PC-3 (cell line): ENCODE measurements at regions not wholly inside any gene's neighbourhood (a gene's known extent, or its start where the extent isn't known, plus 50 kb on each side); places are given as distances from the start of the nearest gene placed in this dataset.

Experiments
- ATAC-seq: fragments of 200-7000 bp; cut with Tn5 transposase; 2 replicates; pipeline ENCODE4 v1.9.1; 2020; ENCODE audit warnings: mild to moderate bottlenecking, moderate library complexity
- BruUV-seq: library from RNA; stranded (reverse); fragments of 400-500 nt; replicated peaks from 2 replicates; lab custom pipeline; 2021; lab: Mats Ljungman, UMichigan
- CTCF ChIA-PET: fragments of 300-600 bp; sonication (Branson Sonifier 250); formaldehyde crosslinking; loops from one replicate; lab custom pipeline; 2022; ENCODE audit warnings: antibody characterized with exemption; lab: Charles Lee
- POLR2A ChIA-PET: fragments of 300-600 bp; sonication (Branson Sonifier 250); formaldehyde crosslinking; loops from one replicate; lab custom pipeline; 2022; ENCODE audit warnings: antibody characterized with exemption; ENCODE audit not compliant: unreplicated experiment; lab: Charles Lee
- DNase-seq: peaks from one replicate; pipeline ENCODE4 v3.0.0-alpha.2; 2015
- H2AFZ ChIP-seq: fragments of 300-600 bp; sonication (generic); 2 replicates; pipeline ENCODE4 v1.6.0; 2016; ENCODE audit warnings: antibody characterized with exemption, low read length
- H3F3A ChIP-seq: fragments of 300-600 bp; sonication (generic); one replicate; pipeline ENCODE4 v1.6.0; 2017; ENCODE audit warnings: antibody characterized with exemption, low read length, control low read depth, mild to moderate bottlenecking; ENCODE audit not compliant: unreplicated experiment
- H3K27ac ChIP-seq: fragments of 300-600 bp; sonication (generic); 2 replicates; pipeline ENCODE4 v1.5.1; 2016; ENCODE audit warnings: mild to moderate bottlenecking, low read length
- H3K27me3 ChIP-seq: fragments of 300-600 bp; sonication (generic); 2 replicates; pipeline ENCODE4 v1.6.1; 2016; ENCODE audit warnings: low read length, mixed read lengths
- H3K36me3 ChIP-seq: fragments of 300-600 bp; sonication (generic); 2 replicates; pipeline ENCODE4 v1.6.1; 2016; ENCODE audit warnings: low read depth, mixed run types, low read length, mixed read lengths
- H3K4me1 ChIP-seq: fragments of 300-600 bp; sonication (generic); 2 replicates; pipeline ENCODE4 v1.5.1; 2016; ENCODE audit warnings: low read length; ENCODE audit not compliant: insufficient read depth
- H3K4me2 ChIP-seq: fragments of 300-600 bp; sonication (generic); 2 replicates; pipeline ENCODE4 v1.6.0; 2016; ENCODE audit warnings: low read length
- H3K4me3 ChIP-seq: fragments of 300-600 bp; sonication (generic); 2 replicates; pipeline ENCODE4 v1.5.1; 2016; ENCODE audit warnings: mild to moderate bottlenecking, low read length, mixed read lengths
- H3K79me2 ChIP-seq: fragments of 300-600 bp; sonication (generic); 2 replicates; pipeline ENCODE4 v1.6.1; 2017; ENCODE audit warnings: low read length, mixed read lengths
- H3K9ac ChIP-seq: fragments of 300-600 bp; sonication (generic); 2 replicates; pipeline ENCODE4 v1.6.0; 2016; ENCODE audit warnings: mild to moderate bottlenecking, low read length
- H3K9me2 ChIP-seq: fragments of 300-600 bp; sonication (generic); replicated peaks from 2 replicates; pipeline ENCODE4 v1.6.1; 2016; ENCODE audit warnings: mixed run types, low read length, mixed read lengths
- H3K9me3 ChIP-seq: fragments of 300-600 bp; sonication (generic); 2 replicates; pipeline ENCODE4 v1.6.1; 2016; ENCODE audit warnings: low read length, mixed read lengths
- H4K20me1 ChIP-seq: fragments of 300-600 bp; sonication (generic); 2 replicates; pipeline ENCODE4 v1.6.1; 2016; ENCODE audit warnings: low read length, mixed read lengths
- intact Hi-C: fragments of 100-400 bp; cut with micrococcal nuclease; formaldehyde crosslinking; loops from 2 replicates; pipeline ENCODE4 v1.9.0; 2023
- TF ChIP-seq, protein P1 (sequence below): fragments of 300-600 bp; sonication (generic); conservative IDR thresholded peaks from 2 replicates; pipeline ENCODE4 v1.5.1; 2017; ENCODE audit warnings: antibody characterized with exemption, low read depth, mild to moderate bottlenecking, low read length

- Histone ChIP-seq H3F3A (no peaks in the 10 kb centered on the region), H3K79me2 (no peaks in the 10 kb centered on the region), H3K36me3 (no peaks in the 10 kb centered on the region), H2AFZ (no peak overlapping the region), H3K27ac (no peak overlapping the region), H3K27me3 (peaks cover 45% of the 10 kb centered on the region), H4K20me1 (no peaks in the 10 kb centered on the region), H3K4me2 (no peak overlapping the region), H3K4me1 (no peaks in the 10 kb centered on the region), H3K4me3 (no peak overlapping the region), H3K9ac (no peak overlapping the region), H3K9me3 (no peaks in the 10 kb centered on the region), H3K9me2 (no peaks in the 10 kb centered on the region)
- no TSS peak for BruUV-seq
- intact Hi-C loops = no loop called here
- no peak for ATAC-seq
- DNase-seq = no peak
- POLR2A ChIA-PET = no interaction called here
- TF ChIP-seq, protein P1, sequence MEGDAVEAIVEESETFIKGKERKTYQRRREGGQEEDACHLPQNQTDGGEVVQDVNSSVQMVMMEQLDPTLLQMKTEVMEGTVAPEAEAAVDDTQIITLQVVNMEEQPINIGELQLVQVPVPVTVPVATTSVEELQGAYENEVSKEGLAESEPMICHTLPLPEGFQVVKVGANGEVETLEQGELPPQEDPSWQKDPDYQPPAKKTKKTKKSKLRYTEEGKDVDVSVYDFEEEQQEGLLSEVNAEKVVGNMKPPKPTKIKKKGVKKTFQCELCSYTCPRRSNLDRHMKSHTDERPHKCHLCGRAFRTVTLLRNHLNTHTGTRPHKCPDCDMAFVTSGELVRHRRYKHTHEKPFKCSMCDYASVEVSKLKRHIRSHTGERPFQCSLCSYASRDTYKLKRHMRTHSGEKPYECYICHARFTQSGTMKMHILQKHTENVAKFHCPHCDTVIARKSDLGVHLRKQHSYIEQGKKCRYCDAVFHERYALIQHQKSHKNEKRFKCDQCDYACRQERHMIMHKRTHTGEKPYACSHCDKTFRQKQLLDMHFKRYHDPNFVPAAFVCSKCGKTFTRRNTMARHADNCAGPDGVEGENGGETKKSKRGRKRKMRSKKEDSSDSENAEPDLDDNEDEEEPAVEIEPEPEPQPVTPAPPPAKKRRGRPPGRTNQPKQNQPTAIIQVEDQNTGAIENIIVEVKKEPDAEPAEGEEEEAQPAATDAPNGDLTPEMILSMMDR = no peak
- CTCF ChIA-PET = no interaction called here
Observed at GRCh38 chr3:13688034-13688433, 139.1 kb downstream of the FBLN2 start.
